Keratinocyte (primary cell): ENCODE measurements at regions not wholly inside any gene's neighbourhood (a gene's known extent, or its start where the extent isn't known, plus 50 kb on each side); places are given as distances from the start of the nearest gene placed in this dataset.

Experiments
- EZH2 ChIP-seq: IDR thresholded peaks from one replicate; pipeline ENCODE4 v1.6.1; 2012; ENCODE audit warnings: inconsistent platforms, mild to moderate bottlenecking, low read length, moderate library complexity
- TF ChIP-seq, protein P1 (sequence below), 3 experiments: IDR thresholded peaks in 1 of 3; conservative IDR thresholded peaks in 1 of 3; optimal IDR thresholded peaks in 1 of 3; 2 replicates in 2 of 3; 3 replicates in 1 of 3; pipeline versions ENCODE3 to v1.5.1; 2011; ENCODE audit warnings: low read length in 3 of 3, mild to moderate bottlenecking in 3 of 3, moderate library complexity in 2 of 3, control low read depth in 1 of 3, inconsistent platforms in 1 of 3; ENCODE audit not compliant: insufficient read depth in 2 of 3; ENCODE audit errors: extremely low read depth in 1 of 3

DNA sequence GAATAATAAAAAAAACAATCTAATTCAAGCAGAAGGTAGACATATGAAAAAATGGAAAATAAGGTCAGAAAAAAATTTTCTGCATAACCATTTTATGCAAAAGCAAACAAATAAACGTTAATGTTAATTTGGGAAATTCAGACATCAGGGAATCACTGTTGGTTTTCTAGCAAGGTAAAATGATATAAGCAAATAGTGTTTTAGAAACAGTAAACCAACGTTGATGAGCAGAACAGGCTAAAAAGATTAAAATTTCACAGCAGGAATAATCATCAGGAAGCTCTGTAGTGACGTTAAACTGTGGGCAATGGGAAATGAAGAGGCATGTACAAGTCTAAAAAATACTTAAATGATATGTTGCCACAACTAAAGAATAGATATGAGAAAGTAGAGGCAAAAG is 54.5 kb upstream of the HMGCLL1 start:
- TF ChIP-seq, protein P1, sequence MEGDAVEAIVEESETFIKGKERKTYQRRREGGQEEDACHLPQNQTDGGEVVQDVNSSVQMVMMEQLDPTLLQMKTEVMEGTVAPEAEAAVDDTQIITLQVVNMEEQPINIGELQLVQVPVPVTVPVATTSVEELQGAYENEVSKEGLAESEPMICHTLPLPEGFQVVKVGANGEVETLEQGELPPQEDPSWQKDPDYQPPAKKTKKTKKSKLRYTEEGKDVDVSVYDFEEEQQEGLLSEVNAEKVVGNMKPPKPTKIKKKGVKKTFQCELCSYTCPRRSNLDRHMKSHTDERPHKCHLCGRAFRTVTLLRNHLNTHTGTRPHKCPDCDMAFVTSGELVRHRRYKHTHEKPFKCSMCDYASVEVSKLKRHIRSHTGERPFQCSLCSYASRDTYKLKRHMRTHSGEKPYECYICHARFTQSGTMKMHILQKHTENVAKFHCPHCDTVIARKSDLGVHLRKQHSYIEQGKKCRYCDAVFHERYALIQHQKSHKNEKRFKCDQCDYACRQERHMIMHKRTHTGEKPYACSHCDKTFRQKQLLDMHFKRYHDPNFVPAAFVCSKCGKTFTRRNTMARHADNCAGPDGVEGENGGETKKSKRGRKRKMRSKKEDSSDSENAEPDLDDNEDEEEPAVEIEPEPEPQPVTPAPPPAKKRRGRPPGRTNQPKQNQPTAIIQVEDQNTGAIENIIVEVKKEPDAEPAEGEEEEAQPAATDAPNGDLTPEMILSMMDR (optimal IDR thresholded peaks at IDR 0.05 in 1 of 3, IDR thresholded peaks at IDR 0.05 in 1 of 3, conservative IDR thresholded peaks at IDR 0.05 in 1 of 3; ENCODE audit: extremely low read depth in 1 of 3, insufficient read depth in 2 of 3, low read length in 3 of 3) = no peak
- TF ChIP-seq EZH2 = no peak
